SK-N-SH (cell line): ENCODE measurements at regions not wholly inside any gene's neighbourhood (a gene's known extent, or its start where the extent isn't known, plus 50 kb on each side); places are given as distances from the start of the nearest gene placed in this dataset.

ENCODE experiments used
- CTCF ChIA-PET: fragments of 300-600, 350-600 bp; formaldehyde crosslinking; extraction: SDS; loops from one replicate; lab custom pipeline; 2021; lab: Yijun Ruan, JAX
- POLR2A ChIA-PET: fragments of 350-600 bp; sonication (Branson Sonifier 250); formaldehyde crosslinking; extraction: SDS; loops from one replicate; lab custom pipeline; 2020; ENCODE audit warnings: antibody characterized with exemption, inconsistent platforms; lab: Yijun Ruan, JAX
- DNase-seq: peaks from one replicate; pipeline ENCODE4 v3.0.0; 2012
- H2AFZ ChIP-seq: fragments of 200-600 bp; sonication (generic); 2 replicates; pipeline ENCODE4 v1.8.1; 2016; ENCODE audit warnings: antibody characterized with exemption, mild to moderate bottlenecking, low read depth
- H3F3A ChIP-seq: fragments of 200-600 bp; sonication (generic); replicated peaks from 2 replicates; pipeline ENCODE3; 2016; ENCODE audit warnings: antibody characterized with exemption, mild to moderate bottlenecking; ENCODE audit not compliant: insufficient read depth
- H3K27ac ChIP-seq, 2 experiments: fragments of 200-500 bp in 1 of 2; fragments of 200-600 bp in 1 of 2; sonication (Bioruptor generic) in 1 of 2; sonication (generic), shearing (Covaris generic) in 1 of 2; 2 replicates each; pipeline versions ENCODE4 v1.5.1 to v1.6.1; 2014 to 2016; ENCODE audit warnings: low read depth in 2 of 2, inconsistent platforms in 1 of 2, low read length in 1 of 2, mild to moderate bottlenecking in 1 of 2, mixed read lengths in 1 of 2
- H3K27me3 ChIP-seq: fragments of 200-600 bp; sonication (generic), shearing (Covaris generic); 2 replicates; pipeline ENCODE4 v1.6.1; 2016; ENCODE audit warnings: mixed run types; ENCODE audit not compliant: insufficient read depth
- H3K36me3 ChIP-seq, 2 experiments: fragments of 200-500 bp in 1 of 2; fragments of 200-600 bp in 1 of 2; sonication (Bioruptor generic) in 1 of 2; sonication (generic) in 1 of 2; replicated peaks in 1 of 2; 2 replicates each; pipeline versions ENCODE3 to v1.5.1; 2014 to 2016; ENCODE audit warnings: low read length in 1 of 2, mild to moderate bottlenecking in 1 of 2; ENCODE audit not compliant: insufficient read depth in 2 of 2, control insufficient read depth in 1 of 2
- H3K4me1 ChIP-seq, 2 experiments: fragments of 200-500 bp in 1 of 2; fragments of 200-600 bp in 1 of 2; sonication (Bioruptor generic) in 1 of 2; sonication (generic), shearing (Covaris generic) in 1 of 2; 2 replicates each; pipeline versions ENCODE4 v1.5.1 to v1.6.1; 2014 to 2016; ENCODE audit warnings: low read depth in 1 of 2, low read length in 1 of 2, mixed run types in 1 of 2; ENCODE audit not compliant: insufficient read depth in 2 of 2, control insufficient read depth in 1 of 2
- H3K4me2 ChIP-seq: fragments of 200-600 bp; sonication (generic), shearing (Covaris generic); 2 replicates; pipeline ENCODE4 v1.6.1; 2017; ENCODE audit warnings: mixed run types
- H3K4me3 ChIP-seq, 2 experiments: fragments of 200-500 bp in 1 of 2; fragments of 200-600 bp in 1 of 2; sonication (Bioruptor generic) in 1 of 2; sonication (generic), shearing (Covaris generic) in 1 of 2; 2 replicates each; pipeline versions ENCODE4 v1.5.1 to v1.8.1; 2014 to 2016; ENCODE audit warnings: low read depth in 2 of 2, inconsistent platforms in 1 of 2, low read length in 1 of 2, mild to moderate bottlenecking in 1 of 2, mixed read lengths in 1 of 2, moderate library complexity in 1 of 2
- H3K79me2 ChIP-seq: fragments of 200-600 bp; sonication (generic); 2 replicates; pipeline ENCODE4 v1.8.1; 2017; ENCODE audit warnings: mild to moderate bottlenecking; ENCODE audit not compliant: insufficient read depth
- H3K9ac ChIP-seq: fragments of 200-600 bp; sonication (generic); 2 replicates; pipeline ENCODE4 v1.6.1; 2017; ENCODE audit warnings: mixed run types
- H3K9me2 ChIP-seq: fragments of 200-600 bp; sonication (generic); 2 replicates; pipeline ENCODE4 v1.6.1; 2017; ENCODE audit warnings: mixed run types
- H3K9me3 ChIP-seq: fragments of 200-600 bp; sonication (generic); 2 replicates; pipeline ENCODE4 v1.6.1; 2017; ENCODE audit warnings: mixed run types, mild to moderate bottlenecking, moderate library complexity
- H4K20me1 ChIP-seq: fragments of 200-600 bp; sonication (generic); 2 replicates; pipeline ENCODE4 v1.6.1; 2017; ENCODE audit warnings: mild to moderate bottlenecking, mixed run types; ENCODE audit not compliant: insufficient read depth
- ELF1 ChIP-seq: IDR thresholded peaks from 2 replicates; pipeline ENCODE4 v1.4.0; 2012
- GATA2 ChIP-seq: sonication (generic); formaldehyde crosslinking; IDR thresholded peaks from 2 replicates; pipeline ENCODE4 v1.5.0; 2020; ENCODE audit warnings: mild to moderate bottlenecking, missing genetic modification reagents
- IRF3 ChIP-seq: fragments of 150-350 bp; IDR thresholded peaks from 2 replicates; pipeline ENCODE4 v1.6.1; 2016; ENCODE audit warnings: mild to moderate bottlenecking, low read depth, low read length
- JUND ChIP-seq: IDR thresholded peaks from 2 replicates; pipeline ENCODE4 v1.4.0; 2012
- PBX3 ChIP-seq: IDR thresholded peaks from 2 replicates; pipeline ENCODE4; 2012
- RXRA ChIP-seq: IDR thresholded peaks from 2 replicates; pipeline ENCODE4 v1.4.0; 2012; ENCODE audit warnings: low read depth, mild to moderate bottlenecking, borderline replicate concordance
- TAF1 ChIP-seq: IDR thresholded peaks from 2 replicates; pipeline ENCODE4 v1.6.1; 2012; ENCODE audit warnings: low read depth, mild to moderate bottlenecking, low read length, moderate library complexity, borderline replicate concordance
- TEAD4 ChIP-seq: IDR thresholded peaks from 2 replicates; pipeline ENCODE4 v1.4.0; 2012; ENCODE audit warnings: mild to moderate bottlenecking, borderline replicate concordance; ENCODE audit not compliant: insufficient read depth
- USF1 ChIP-seq: IDR thresholded peaks from 2 replicates; pipeline ENCODE4 v1.4.0; 2012; ENCODE audit warnings: low read depth, borderline replicate concordance
- YY1 ChIP-seq: IDR thresholded peaks from 2 replicates; pipeline ENCODE4 v1.4.0; 2012; ENCODE audit warnings: low read depth, mild to moderate bottlenecking
- WGBS: methylation state at CpG from one replicate; pipeline ENCODE4 v1.1.6; 2017; ENCODE audit warnings: low lambda C conversion rate; 5-methylcytosine and 5-hydroxymethylcytosine counted together

- H3K36me3 ChIP-seq: no peaks in the 10 kb centered on the region
- WGBS: 42% methylated on average over 12 of the region's 12 CpGs
- POLR2A ChIA-PET: no interaction called here
- TF ChIP-seq YY1: no peak
- no peak for TF ChIP-seq PBX3
- TF ChIP-seq TAF1: no peak
- H3K4me2 ChIP-seq: no peak overlapping the region
- H3F3A ChIP-seq: no peaks in the 10 kb centered on the region
- H3K27ac ChIP-seq: no peak overlapping the region
- DNase-seq: no peak
- no peaks in the 10 kb centered on the region for H3K79me2 ChIP-seq
- no peak overlapping the region for H2AFZ ChIP-seq
- no peaks in the 10 kb centered on the region for H3K4me1 ChIP-seq
- no peaks in the 10 kb centered on the region for H3K27me3 ChIP-seq
- H3K4me3 ChIP-seq: no peak overlapping the region
- CTCF ChIA-PET: interaction anchor here (2.9 kb wide), 1 partner anchor 23 kb away, joined by 13 read pairs; no protein-coding TSS in a partner anchor
- no peaks in the 10 kb centered on the region for H4K20me1 ChIP-seq
- H3K9me2 ChIP-seq: no peaks in the 10 kb centered on the region
- no peaks in the 10 kb centered on the region for H3K9me3 ChIP-seq
- no peak overlapping the region for H3K9ac ChIP-seq
Observed at GRCh38 chr5:165607026-165607425, 2101.6 kb downstream of the MAT2B start.

GRCh38 chr5:165609871-165610270 lies 2104.5 kb downstream of the MAT2B start:
- Histone ChIP-seq H3K9me3 (no peaks in the 10 kb centered on the region), H3K9me2 (no peaks in the 10 kb centered on the region), H3K27ac (no peak overlapping the region), H3F3A (no peaks in the 10 kb centered on the region), H3K4me2 (no peak overlapping the region), H4K20me1 (no peaks in the 10 kb centered on the region), H3K79me2 (no peaks in the 10 kb centered on the region), H3K9ac (no peak overlapping the region), H3K4me1 (no peaks in the 10 kb centered on the region)
- 58% methylated on average over 2 of the region's 2 CpGs for WGBS
- no peak for TF ChIP-seq TEAD4
- no peak for TF ChIP-seq USF1
- TF ChIP-seq JUND: no peak
- TF ChIP-seq RXRA: no peak
- TF ChIP-seq ELF1: no peak
- no peak for TF ChIP-seq GATA2 (CRISPR knock-in tag)
- no peak for TF ChIP-seq IRF3
- TF ChIP-seq, all 33 proteins: peak for 0
- POLR2A ChIA-PET: no interaction called here
- no peak for DNase-seq
- H2AFZ ChIP-seq: no peak overlapping the region
- no peaks in the 10 kb centered on the region for H3K36me3 ChIP-seq
- no peaks in the 10 kb centered on the region for H3K27me3 ChIP-seq
- H3K4me3 ChIP-seq: no peak overlapping the region
- CTCF ChIA-PET: no interaction called here
